GM18873 (cell line): ENCODE measurements at regions not wholly inside any gene's neighbourhood (a gene's known extent, or its start where the extent isn't known, plus 50 kb on each side); places are given as distances from the start of the nearest gene placed in this dataset.
"Not testable (repeated sequence)": the region's sequence is repeated elsewhere in the genome, so short reads cannot be mapped to it uniquely, and the experiment has no call there.

Experiments
- ATAC-seq: cut with Tn5 transposase; IDR thresholded peaks from one replicate; pipeline ENCODE4 v1.9.1; 2021; ENCODE audit warnings: mild to moderate bottlenecking, moderate library complexity, moderate number of reproducible peaks; ENCODE audit not compliant: unreplicated experiment, low FRiP score

GRCh38 chr3:901953-902778 lies 190.7 kb upstream of the CNTN6 start:
- peak; percentile 69 for ATAC-seq

DNA sequence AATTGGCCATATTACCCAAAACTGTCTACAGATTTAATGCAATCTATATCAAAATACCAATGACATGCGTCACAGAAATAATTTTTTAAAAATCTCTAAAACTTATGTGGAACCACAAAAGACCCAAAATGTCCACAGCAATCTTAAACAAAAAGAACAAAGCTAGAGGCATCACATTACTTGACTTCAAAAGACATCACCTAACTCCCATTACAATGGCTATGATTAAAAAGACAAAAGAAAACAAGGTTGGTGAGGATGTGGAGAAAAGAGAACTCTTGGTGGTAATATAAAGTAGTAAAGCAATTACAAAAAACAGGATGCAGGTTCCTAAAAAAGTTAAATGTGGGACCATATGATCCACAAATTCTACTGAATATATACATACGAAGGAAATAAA lies 187.6 kb upstream of the CNTN6 start:
- ATAC-seq = no peak

DNA sequence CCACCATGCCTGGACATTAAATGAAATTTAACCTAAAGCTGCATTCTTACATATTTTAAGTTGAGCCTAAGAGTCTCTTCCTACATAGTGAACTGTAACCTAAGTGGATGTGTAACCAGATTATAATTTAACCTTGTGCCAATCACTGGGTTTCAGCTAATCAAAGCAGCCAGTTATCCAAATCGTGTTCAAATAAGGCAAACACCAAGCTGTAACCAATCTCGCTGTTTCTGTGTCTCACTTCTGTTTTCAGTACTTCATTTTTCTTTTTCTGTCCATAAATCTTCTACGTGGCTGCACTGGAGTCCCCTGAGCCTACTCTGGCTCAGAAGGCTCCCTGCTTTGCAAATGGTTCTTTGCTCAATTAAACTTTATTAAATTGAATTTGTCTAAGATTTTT lies 186.1 kb upstream of the CNTN6 start:
- no peak for ATAC-seq

DNA sequence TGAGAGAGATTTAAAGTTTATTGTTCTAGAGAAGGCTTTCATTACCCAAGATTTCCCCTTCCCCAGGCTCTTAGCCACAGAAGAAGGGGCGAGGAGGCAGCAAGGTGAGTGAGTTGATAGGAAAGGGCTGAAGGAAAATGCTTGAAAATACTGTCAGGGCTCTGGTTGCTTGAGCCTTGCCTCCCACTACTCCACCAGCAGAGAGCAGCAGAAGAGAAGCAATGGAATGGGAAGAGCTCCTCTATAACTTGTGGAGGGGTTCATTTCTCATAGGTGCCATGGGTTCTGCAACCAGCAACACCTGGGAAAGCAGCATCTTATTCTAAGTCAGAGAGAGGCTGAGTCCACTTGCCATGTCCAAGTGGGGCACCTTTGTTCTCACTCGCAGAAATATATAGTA lies 184.0 kb upstream of the CNTN6 start:
- no peak for ATAC-seq

- ATAC-seq = not testable (repeated sequence)
These were observed 180.1 kb upstream of the CNTN6 start for GRCh38 chr3:912717-913116.

DNA sequence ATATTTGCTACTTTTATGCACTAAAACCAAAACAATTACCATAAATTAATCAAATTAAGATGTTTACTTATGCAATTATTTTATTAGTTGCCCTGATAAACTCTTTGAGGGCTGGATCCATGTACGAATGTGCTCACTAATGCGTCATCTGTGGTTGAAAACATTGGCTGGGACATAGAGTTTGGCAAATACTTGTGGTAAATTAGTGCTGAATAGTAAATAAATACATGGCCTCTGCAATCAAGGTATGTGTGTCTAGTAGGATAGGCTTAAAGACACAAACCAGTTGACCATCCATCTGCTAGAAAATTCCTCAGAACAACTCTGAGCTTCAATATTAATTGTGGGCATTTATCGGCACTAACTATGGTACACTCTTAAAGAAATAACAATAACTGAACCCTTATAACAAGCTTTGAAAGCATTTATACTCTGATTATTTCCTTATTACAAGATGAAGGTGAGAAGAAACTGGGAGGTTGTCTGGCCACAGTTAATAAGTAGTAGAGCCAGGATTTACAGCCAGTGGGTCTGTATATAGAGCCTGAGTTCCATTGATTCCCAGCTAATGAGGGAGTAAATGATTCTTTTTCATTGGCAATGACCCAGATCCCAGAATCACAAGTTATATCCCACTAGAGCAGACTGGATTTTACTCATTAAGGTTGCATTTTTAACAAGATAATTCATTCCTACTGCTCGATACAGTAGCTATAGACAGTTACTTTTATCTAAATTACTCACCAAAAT lies 169.5 kb upstream of the CNTN6 start:
- no peak for ATAC-seq

GRCh38 chr3:930866-931265 lies 162.0 kb upstream of the CNTN6 start:
- no peak for ATAC-seq

DNA sequence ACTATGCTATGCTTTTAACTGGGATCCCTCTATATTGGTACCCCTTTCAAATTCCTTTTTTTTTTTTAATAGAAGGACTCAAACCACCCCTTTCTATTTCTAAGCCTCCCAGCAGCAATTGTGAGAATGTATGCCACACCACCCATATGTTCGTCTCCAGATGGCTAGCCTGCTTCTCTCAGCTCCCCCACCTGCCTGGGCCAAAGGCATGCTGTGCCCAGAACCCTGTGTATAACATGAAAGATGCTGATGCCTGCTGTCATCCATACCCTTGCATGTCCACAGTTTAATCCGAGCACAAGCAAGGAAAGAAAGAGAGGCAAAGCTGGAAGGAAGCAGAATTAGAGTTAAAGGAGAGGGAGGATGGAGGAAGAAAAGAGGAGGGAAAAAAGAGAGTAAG lies 159.5 kb upstream of the CNTN6 start:
- no peak for ATAC-seq

DNA sequence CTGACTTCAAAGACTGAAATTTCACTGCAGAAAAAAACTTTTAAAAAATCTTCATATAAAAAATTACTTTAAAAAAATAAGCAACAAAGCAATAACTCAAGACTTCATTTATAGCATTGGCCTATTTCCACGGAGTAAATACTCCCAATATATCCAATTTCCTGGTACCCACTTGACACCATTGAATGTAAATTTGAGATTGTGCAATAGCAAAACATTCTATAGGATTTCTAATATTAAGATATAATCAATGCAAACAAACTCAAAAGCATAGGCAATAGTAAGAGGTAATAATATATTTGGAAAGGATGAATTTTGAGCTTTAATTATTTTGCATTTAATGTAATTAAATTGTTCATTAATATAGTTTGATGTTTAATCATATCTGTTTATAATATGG lies 148.0 kb upstream of the CNTN6 start:
- ATAC-seq = no peak

DNA sequence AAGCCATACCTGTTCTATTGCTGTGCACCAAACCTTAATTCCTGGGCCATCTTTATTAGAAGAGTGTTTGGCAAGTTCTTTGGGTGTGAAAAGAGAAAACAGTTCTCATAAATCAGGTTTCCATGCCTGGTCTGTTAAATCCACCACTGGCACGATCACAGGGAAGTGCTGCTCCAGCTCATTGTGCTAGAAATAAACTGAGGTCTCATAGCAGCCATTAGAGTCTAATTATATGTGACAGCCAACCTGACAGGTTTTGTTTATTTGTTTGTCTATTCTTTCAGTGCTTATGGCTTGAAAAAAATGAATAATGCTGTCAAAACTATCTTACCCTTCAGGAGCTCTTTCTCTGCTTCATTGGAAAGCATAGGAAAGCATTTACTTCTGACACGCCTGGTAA lies 147.1 kb upstream of the CNTN6 start:
- no peak for ATAC-seq

DNA sequence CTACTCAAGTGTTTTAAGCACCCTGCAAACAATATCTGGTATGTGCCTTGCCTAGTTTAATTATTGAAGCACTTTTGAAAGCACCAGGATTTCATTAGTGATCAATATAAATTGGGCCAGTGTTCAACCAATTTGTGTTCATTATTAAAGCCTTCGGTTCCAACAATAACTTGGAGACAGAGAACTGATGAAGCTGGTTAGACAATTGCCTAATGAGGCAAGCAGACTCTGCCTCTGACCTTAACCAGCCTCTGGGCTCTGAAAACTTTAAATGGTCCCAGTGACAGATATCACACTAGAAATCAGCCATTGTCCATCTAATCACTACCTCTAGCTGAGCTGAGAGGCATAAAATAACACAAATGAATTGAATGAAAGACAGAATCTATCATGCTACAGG lies 139.9 kb upstream of the CNTN6 start:
- ATAC-seq = no peak

DNA sequence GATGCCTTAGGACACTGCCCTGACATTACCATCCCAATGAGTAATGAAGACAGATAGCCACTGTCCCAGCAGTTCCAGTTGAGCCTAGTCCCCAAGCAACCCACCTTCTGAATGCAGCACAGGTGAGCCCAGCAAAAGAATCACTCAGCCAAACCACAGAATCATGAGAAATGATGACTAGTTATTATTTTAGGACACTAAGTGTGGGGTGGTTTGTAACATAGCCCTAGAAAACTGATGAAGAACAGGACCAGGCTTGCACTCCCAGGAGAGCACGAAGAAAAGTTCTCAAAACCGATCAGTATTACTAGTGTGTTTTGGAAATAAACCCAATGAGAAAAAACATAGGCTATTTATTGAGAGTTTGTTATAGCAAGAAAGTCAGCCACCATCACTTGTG lies 129.6 kb upstream of the CNTN6 start:
- ATAC-seq = no peak

DNA sequence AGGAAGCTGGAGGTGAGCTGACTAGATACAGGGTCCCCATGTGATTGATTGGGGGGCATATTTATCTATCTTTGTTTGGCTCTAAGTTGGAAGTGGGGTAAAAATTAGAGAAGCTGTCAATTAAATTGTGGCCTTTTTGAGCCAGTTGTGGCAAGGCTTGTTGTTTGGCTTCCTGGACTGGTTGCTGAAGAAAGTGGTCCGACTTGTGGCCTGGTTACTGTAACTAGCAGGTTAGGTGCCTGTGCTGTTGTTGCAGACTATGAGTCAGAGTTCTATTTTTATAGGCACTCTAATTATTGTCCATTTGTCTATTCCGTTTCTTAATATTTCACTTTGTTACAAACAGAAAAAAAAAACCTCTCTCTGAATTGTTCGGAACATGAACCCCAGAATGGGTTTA lies 129.1 kb upstream of the CNTN6 start:
- no peak for ATAC-seq

- no peak for ATAC-seq
These were observed 127.0 kb upstream of the CNTN6 start for GRCh38 chr3:965826-966225.

DNA sequence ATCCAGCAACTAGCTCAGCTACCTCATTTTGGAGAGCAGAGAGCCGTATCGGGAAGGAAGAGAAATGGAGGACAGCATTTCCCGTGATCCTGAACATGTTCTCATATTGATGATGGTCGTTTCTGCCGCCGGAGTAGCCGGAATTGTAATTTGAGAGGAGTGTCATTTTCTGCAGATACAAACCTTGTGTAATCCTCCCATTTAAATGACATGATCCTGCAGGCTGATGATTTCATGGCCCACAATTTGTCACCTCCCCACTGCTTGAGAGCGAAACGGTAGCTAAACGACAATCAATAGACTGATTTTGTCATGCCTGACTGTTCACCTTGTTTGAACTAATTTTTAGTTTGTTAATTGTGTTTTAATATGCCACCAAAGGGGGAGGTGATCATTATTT lies 126.5 kb upstream of the CNTN6 start:
- ATAC-seq = no peak

- ATAC-seq = no peak
These were observed 119.5 kb upstream of the CNTN6 start for GRCh38 chr3:973340-973739.

GRCh38 chr3:976006-976405 lies 116.8 kb upstream of the CNTN6 start:
- ATAC-seq = no peak

DNA sequence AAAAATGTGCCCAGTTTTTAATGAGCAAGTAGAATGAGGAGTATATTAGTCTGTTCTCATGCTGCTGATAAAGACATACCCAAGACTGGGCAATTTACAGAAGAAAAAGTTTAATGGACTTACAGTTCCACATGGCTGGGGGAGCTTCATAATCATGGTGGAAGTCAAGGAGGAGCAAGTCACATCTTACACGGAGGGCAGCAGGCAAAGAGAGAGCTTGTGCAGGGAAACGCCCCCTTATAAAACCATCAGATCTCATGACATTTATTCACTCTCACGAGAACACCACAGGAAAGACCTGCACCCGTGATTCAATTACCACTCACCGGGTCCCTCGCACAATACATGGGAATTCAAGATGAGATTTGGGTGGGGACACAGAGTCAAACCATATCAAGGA lies 111.7 kb upstream of the CNTN6 start:
- ATAC-seq = no peak

- ATAC-seq = no peak
These were observed 104.0 kb upstream of the CNTN6 start for GRCh38 chr3:988785-989184.

- ATAC-seq = no peak
These were observed 100.0 kb upstream of the CNTN6 start for GRCh38 chr3:992871-993270.

DNA sequence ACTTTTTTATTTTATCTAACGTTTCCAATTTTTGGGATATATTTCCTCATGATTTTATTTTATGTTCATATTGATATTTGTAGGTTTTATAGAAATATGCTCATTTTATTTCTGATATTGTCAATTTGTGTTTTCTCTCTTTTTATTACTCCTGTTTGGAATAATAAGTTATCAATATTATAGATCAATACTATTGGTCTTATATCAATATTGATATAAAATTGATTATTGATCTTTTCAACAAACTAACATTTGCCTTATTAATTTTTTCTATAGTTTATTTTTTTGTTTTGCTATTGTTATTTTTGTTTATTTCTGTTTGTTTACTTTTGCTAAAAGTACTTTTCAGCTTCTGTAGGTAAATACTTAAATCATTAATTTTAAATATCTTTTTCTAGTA lies 90.8 kb upstream of the CNTN6 start:
- no peak for ATAC-seq

DNA sequence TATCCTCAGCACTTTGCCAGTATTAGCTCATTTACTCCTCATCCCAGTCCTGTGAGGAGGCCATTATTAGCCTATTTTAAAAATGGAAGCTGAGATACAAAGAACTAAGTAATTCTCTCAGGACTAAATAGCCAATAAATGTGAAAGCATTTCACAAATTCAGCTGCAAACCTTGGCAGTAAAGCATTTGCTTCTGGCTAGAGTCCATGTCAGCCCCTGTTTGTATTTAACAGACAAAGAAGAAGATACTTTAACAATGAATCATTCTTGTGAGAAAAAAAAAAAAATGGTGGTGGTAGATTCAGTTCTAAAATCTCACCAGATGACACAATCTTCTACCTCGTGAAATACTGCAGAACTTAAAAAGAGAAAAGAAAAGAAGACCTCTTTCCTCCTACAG lies 85.0 kb upstream of the CNTN6 start:
- ATAC-seq = no peak
